HCT116 (cell line): ENCODE measurements at regions not wholly inside any gene's neighbourhood (a gene's known extent, or its start where the extent isn't known, plus 50 kb on each side); places are given as distances from the start of the nearest gene placed in this dataset.

ENCODE experiments used
- ATAC-seq: fragments of 200-7000 bp; cut with Tn5 transposase; 2 replicates; pipeline ENCODE4 v1.9.1; 2020; ENCODE audit warnings: mild to moderate bottlenecking, moderate library complexity
- BruUV-seq: library from RNA; stranded (reverse); fragments of 400-500 nt; replicated peaks from 2 replicates; lab custom pipeline; 2021; lab: Mats Ljungman, UMichigan
- CTCF ChIA-PET: fragments of 300-600 bp; sonication (Branson Sonifier 250); formaldehyde crosslinking; loops from one replicate; lab custom pipeline; 2021; ENCODE audit warnings: antibody characterized with exemption; lab: Charles Lee
- POLR2A ChIA-PET: fragments of 300-600, 350-600 bp; sonication (Branson Sonifier 250); formaldehyde crosslinking; loops from one replicate; lab custom pipeline; 2021; ENCODE audit warnings: antibody characterized with exemption; lab: Charles Lee
- RAD21 ChIA-PET, 2 experiments: fragments of 300-600 bp; sonication (Branson Sonifier 250); formaldehyde crosslinking; loops; one replicate each; lab custom pipeline; 2023; ENCODE audit warnings: low total read pairs in 2 of 2; ENCODE audit not compliant: uncharacterized antibody in 2 of 2, unreplicated experiment in 2 of 2, low non-redundant PET in 1 of 2; lab: Charles Lee
- DNase-seq: peaks from one replicate; pipeline ENCODE4 v3.0.0-alpha.2; 2010; ENCODE audit warnings: low read depth, low spot score
- H2AFZ ChIP-seq: fragments of 200-600 bp; shearing (Covaris generic), sonication (generic); 2 replicates; pipeline ENCODE4 v1.6.1; 2017; ENCODE audit warnings: low read depth, mixed run types, mixed read lengths, antibody characterized with exemption, low read length; ENCODE audit not compliant: poor library complexity, severe bottlenecking
- H3K27ac ChIP-seq: 2 replicates; pipeline ENCODE4 v1.5.1; 2012; ENCODE audit warnings: low read depth, low read length
- H3K27me3 ChIP-seq: fragments of 200-600 bp; sonication (generic); 2 replicates; pipeline ENCODE4 v1.6.1; 2016; ENCODE audit warnings: mixed run types, low read length, mixed read lengths; ENCODE audit not compliant: insufficient read depth
- H3K36me3 ChIP-seq, 2 experiments: fragments of 200-500 bp in 1 of 2; fragments of 200-600 bp in 1 of 2; sonication (Bioruptor generic) in 1 of 2; sonication (generic) in 1 of 2; 2 replicates each; pipeline versions ENCODE4 v1.5.1 to v1.6.1; 2014 to 2016; ENCODE audit warnings: low read length in 2 of 2, inconsistent platforms in 1 of 2, mixed read lengths in 1 of 2, mixed run types in 1 of 2; ENCODE audit not compliant: insufficient read depth in 2 of 2, control insufficient read depth in 1 of 2
- H3K4me1 ChIP-seq, 2 experiments: fragments of 200-600 bp in 1 of 2; sonication (generic) in 1 of 2; 2 replicates each; pipeline versions ENCODE4 v1.5.1 to v1.6.1; 2012 to 2017; ENCODE audit warnings: low read length in 2 of 2, inconsistent platforms in 1 of 2, mild to moderate bottlenecking in 1 of 2, mixed read lengths in 1 of 2, mixed run types in 1 of 2, moderate library complexity in 1 of 2; ENCODE audit not compliant: insufficient read depth in 2 of 2, control insufficient read depth in 1 of 2
- H3K4me2 ChIP-seq: fragments of 200-600 bp; sonication (generic); 2 replicates; pipeline ENCODE4 v1.6.1; 2017; ENCODE audit warnings: mixed run types, low read length, mixed read lengths
- H3K4me3 ChIP-seq, 2 experiments: fragments of 200-600 bp in 1 of 2; sonication (generic) in 1 of 2; replicated peaks in 1 of 2; 2 replicates each; pipeline ENCODE4 v1.5.1; 2011 to 2016; ENCODE audit warnings: low read length in 2 of 2, control low read depth in 1 of 2, low read depth in 1 of 2, mild to moderate bottlenecking in 1 of 2, mixed read lengths in 1 of 2, mixed run types in 1 of 2
- H3K79me2 ChIP-seq: fragments of 200-600 bp; sonication (generic); 2 replicates; pipeline ENCODE4 v1.6.1; 2017; ENCODE audit warnings: mild to moderate bottlenecking, mixed run types, low read length, moderate library complexity, mixed read lengths; ENCODE audit not compliant: insufficient read depth
- H3K9ac ChIP-seq: fragments of 200-600 bp; sonication (generic); 2 replicates; pipeline ENCODE4 v1.6.1; 2016; ENCODE audit warnings: low read length, mixed read lengths
- H3K9me2 ChIP-seq: fragments of 200-600 bp; sonication (generic), shearing (Covaris generic); 2 replicates; pipeline ENCODE4 v1.6.1; 2017; ENCODE audit warnings: mixed run types, mild to moderate bottlenecking, moderate library complexity; ENCODE audit not compliant: insufficient read depth
- H3K9me3 ChIP-seq, 2 experiments: fragments of 200-500 bp in 1 of 2; fragments of 200-600 bp in 1 of 2; sonication (Bioruptor generic) in 1 of 2; sonication (generic) in 1 of 2; 2 replicates each; pipeline ENCODE4 v1.6.1; 2014 to 2017; ENCODE audit warnings: low read length in 2 of 2, mixed read lengths in 2 of 2, inconsistent platforms in 1 of 2, low read depth in 1 of 2, mild to moderate bottlenecking in 1 of 2, mixed run types in 1 of 2, moderate library complexity in 1 of 2; ENCODE audit not compliant: control insufficient read depth in 1 of 2, insufficient read depth in 1 of 2
- H4K20me1 ChIP-seq: fragments of 200-600 bp; sonication (generic), shearing (Covaris generic); 2 replicates; pipeline ENCODE4 v1.6.1; 2017; ENCODE audit warnings: mixed run types, mild to moderate bottlenecking, moderate library complexity; ENCODE audit not compliant: insufficient read depth
- CTCF ChIP-seq, 3 experiments: fragments of 200-600 bp in 1 of 3; sonication (generic) in 1 of 3; IDR thresholded peaks in 2 of 3; conservative IDR thresholded peaks in 1 of 3; 2 replicates each; pipeline ENCODE4 v1.5.1; 2012 to 2017; ENCODE audit warnings: low read depth in 2 of 3, low read length in 2 of 3, antibody characterized with exemption in 1 of 3, borderline replicate concordance in 1 of 3, control low read depth in 1 of 3, mild to moderate bottlenecking in 1 of 3, mixed read lengths in 1 of 3, mixed run types in 1 of 3, moderate library complexity in 1 of 3; ENCODE audit not compliant: insufficient read depth in 1 of 3
- EGR1 ChIP-seq: IDR thresholded peaks from 2 replicates; pipeline ENCODE4 v1.6.1; 2012; ENCODE audit warnings: low read depth
- ELF1 ChIP-seq: IDR thresholded peaks from 2 replicates; pipeline ENCODE4 v1.6.1; 2012; ENCODE audit warnings: low read depth, borderline replicate concordance
- EZH2 ChIP-seq: fragments of 200-600 bp; sonication (generic); IDR thresholded peaks from 2 replicates; pipeline ENCODE4 v1.6.1; 2017; ENCODE audit warnings: antibody characterized with exemption, mixed run types
- EZH2phosphoT487 ChIP-seq: fragments of 200-600 bp; IDR thresholded peaks from 2 replicates; pipeline ENCODE4 v1.6.1; 2018; ENCODE audit warnings: antibody characterized with exemption, borderline replicate concordance
- JUND ChIP-seq: IDR thresholded peaks from 2 replicates; pipeline ENCODE4 v1.6.1; 2012
- SIN3A ChIP-seq: IDR thresholded peaks from 2 replicates; pipeline ENCODE4 v1.6.1; 2012; ENCODE audit warnings: low read depth
- SRF ChIP-seq: IDR thresholded peaks from 2 replicates; pipeline ENCODE4 v1.6.1; 2012; ENCODE audit warnings: low read depth
- TCF7L2 ChIP-seq: IDR thresholded peaks from 2 replicates; pipeline ENCODE4 v1.7.0; 2011; ENCODE audit warnings: borderline replicate concordance, inconsistent platforms; ENCODE audit not compliant: insufficient read depth, insufficient read length; ENCODE audit errors: extremely low read depth
- ZBTB33 ChIP-seq: IDR thresholded peaks from 2 replicates; pipeline ENCODE4 v1.6.1; 2011; ENCODE audit warnings: mild to moderate bottlenecking, low read length, moderate library complexity; ENCODE audit not compliant: insufficient replicate concordance; ENCODE audit errors: extremely low read depth
- ZFX ChIP-seq: fragments of 450-650 bp; IDR thresholded peaks from 2 replicates; pipeline ENCODE4 v1.6.1; 2017
- intact Hi-C: fragments of 100-400 bp; cut with micrococcal nuclease; formaldehyde crosslinking; loops from 2 replicates; pipeline ENCODE4 v1.10.0; 2022

- Histone ChIP-seq H4K20me1 (no peaks in the 10 kb centered on the region), H3K79me2 (no peaks in the 10 kb centered on the region)
- no peak for DNase-seq
- ChIA-PET CTCF (no interaction called here), POLR2A (no interaction called here)
- intact Hi-C loops, result no loop called here
- no peak for ATAC-seq
- TF ChIP-seq EGR1 (no peak), ELF1 (no peak), JUND (no peak), EZH2phosphoT487 (no peak), ZBTB33 (no peak), SIN3A (no peak), TCF7L2 (no peak), CTCF (IDR thresholded peaks at IDR 0.05 in 2 of 3, conservative IDR thresholded peaks at IDR 0.05 in 1 of 3; ENCODE audit: borderline replicate concordance in 1 of 3, insufficient read depth in 1 of 3, low read depth in 2 of 3, low read length in 2 of 3) (no peak), ZFX (no peak), EZH2 (no peak), SRF (no peak)
- TF ChIP-seq, all 23 proteins: peak for 0
- no peaks in the 10 kb centered on the region for H3K4me1 ChIP-seq
- no peak overlapping the region for H3K9ac ChIP-seq
- no peak overlapping the region for H2AFZ ChIP-seq
- H3K9me3 ChIP-seq, result no peaks in the 10 kb centered on the region
- no peak overlapping the region for H3K27ac ChIP-seq
- H3K36me3 ChIP-seq, result no peaks in the 10 kb centered on the region
- no peaks in the 10 kb centered on the region for H3K27me3 ChIP-seq
- H3K4me3 ChIP-seq, result no peak overlapping the region
- H3K9me2 ChIP-seq, result no peaks in the 10 kb centered on the region
- no TSS peak for BruUV-seq
- no peak overlapping the region for H3K4me2 ChIP-seq
- RAD21 ChIA-PET, result no interaction called here
Measured at GRCh38 chr3:81936817-81937216, 175.4 kb upstream of the GBE1 start.
